Head of caudate nucleus (tissue), 42 donors: ENCODE measurements at regions not wholly inside any gene's neighbourhood (a gene's known extent, or its start where the extent isn't known, plus 50 kb on each side); places are given as distances from the start of the nearest gene placed in this dataset.

Source experiments
- DNase-seq, 42 donors: peaks; one replicate each; pipeline versions ENCODE4 v3.0.0 to v3.0.0-alpha.2; 2020 to 2021; ENCODE audit warnings: mixed read lengths in 7 of 42
- intact Hi-C: fragments of 100-400 bp; cut with DNase I; formaldehyde crosslinking; loops from one replicate; pipeline ENCODE4 v1.15.0; 2022

GRCh38 chr21:20538039-20538658 is 460.1 kb upstream of the NCAM2 start:
- intact Hi-C loops, result no loop called here
- no peak for DNase-seq

GRCh38 chr21:20545454-20545853 is 452.8 kb upstream of the NCAM2 start:
- intact Hi-C loops, result no loop called here
- no peak for DNase-seq

- intact Hi-C loops, result no loop called here
- no peak for DNase-seq
Observed at GRCh38 chr21:20551939-20552338, 446.3 kb upstream of the NCAM2 start.

GRCh38 chr21:20554785-20555184 is 443.4 kb upstream of the NCAM2 start:
- intact Hi-C loops, result no loop called here
- no peak for DNase-seq

- DNase-seq, result peak in 1 of 42 donors; percentile 36
- intact Hi-C loops, result no loop called here
Observed at GRCh38 chr21:20570824-20571232, 427.4 kb upstream of the NCAM2 start.

- no peak for DNase-seq
- intact Hi-C loops, result no loop called here
Observed at GRCh38 chr21:20572582-20572981, 425.6 kb upstream of the NCAM2 start.

GRCh38 chr21:20581361-20581760 is 416.8 kb upstream of the NCAM2 start:
- no peak for DNase-seq
- intact Hi-C loops, result no loop called here

GRCh38 chr21:20591284-20591683 is 406.9 kb upstream of the NCAM2 start:
- DNase-seq, result no peak
- intact Hi-C loops, result no loop called here

- no peak for DNase-seq
- intact Hi-C loops, result no loop called here
Observed at GRCh38 chr21:20592463-20592862, 405.7 kb upstream of the NCAM2 start.

- no peak for DNase-seq
- intact Hi-C loops, result no loop called here
Observed at GRCh38 chr21:20603236-20603635, 395.0 kb upstream of the NCAM2 start.

- no peak for DNase-seq
- intact Hi-C loops, result no loop called here
Observed at GRCh38 chr21:20611008-20611407, 387.2 kb upstream of the NCAM2 start.

- DNase-seq, result no peak
- intact Hi-C loops, result no loop called here
Observed at GRCh38 chr21:20613654-20614053, 384.6 kb upstream of the NCAM2 start.

GRCh38 chr21:20617130-20617529 is 381.1 kb upstream of the NCAM2 start:
- intact Hi-C loops, result no loop called here
- peak in 3 of 42 donors; percentile 6 to 37 (median 27) for DNase-seq

GRCh38 chr21:20618878-20619277 is 379.3 kb upstream of the NCAM2 start:
- intact Hi-C loops, result no loop called here
- DNase-seq, result peak in 12 of 42 donors; percentile 1 to 66 (median 25)

- no peak for DNase-seq
- intact Hi-C loops, result no loop called here
Observed at GRCh38 chr21:20627594-20627993, 370.6 kb upstream of the NCAM2 start.

GRCh38 chr21:20631633-20632032 is 366.6 kb upstream of the NCAM2 start:
- intact Hi-C loops, result no loop called here
- DNase-seq, result no peak

- no peak for DNase-seq
- intact Hi-C loops, result no loop called here
Observed at GRCh38 chr21:20639026-20639425, 359.2 kb upstream of the NCAM2 start.

GRCh38 chr21:20641241-20641640 is 357.0 kb upstream of the NCAM2 start:
- intact Hi-C loops, result no loop called here
- DNase-seq, result no peak

GRCh38 chr21:20642681-20643080 is 355.5 kb upstream of the NCAM2 start:
- intact Hi-C loops, result no loop called here
- DNase-seq, result no peak

GRCh38 chr21:20644552-20644951 is 353.7 kb upstream of the NCAM2 start:
- intact Hi-C loops, result no loop called here
- DNase-seq, result no peak

- intact Hi-C loops, result no loop called here
Observed at GRCh38 chr21:20645344-20645743, 352.9 kb upstream of the NCAM2 start.

More at GRCh38 chr21:20645344-20645743, 352.9 kb upstream of the NCAM2 start:
- no peak for DNase-seq
